Suppressor macrophage treated with lipopolysaccharide for 4 hours (primary cell): ENCODE measurements at regions not wholly inside any gene's neighbourhood (a gene's known extent, or its start where the extent isn't known, plus 50 kb on each side); places are given as distances from the start of the nearest gene placed in this dataset.
A peak's percentile ranks its signal among the peaks of the same experiment; 100 is the strongest.
"Not testable (repeated sequence)": the region's sequence is repeated elsewhere in the genome, so short reads cannot be mapped to it uniquely, and the experiment has no call there.

ENCODE experiments used
- DNase-seq: peaks from one replicate; pipeline ENCODE4 v3.0.0-alpha.2; 2020

- DNase-seq: no peak
Observed at GRCh38 chr4:176584031-176584606, 208.6 kb downstream of the VEGFC start.

GRCh38 chr4:176587920-176588319 is 204.8 kb downstream of the VEGFC start:
- DNase-seq: no peak

DNA sequence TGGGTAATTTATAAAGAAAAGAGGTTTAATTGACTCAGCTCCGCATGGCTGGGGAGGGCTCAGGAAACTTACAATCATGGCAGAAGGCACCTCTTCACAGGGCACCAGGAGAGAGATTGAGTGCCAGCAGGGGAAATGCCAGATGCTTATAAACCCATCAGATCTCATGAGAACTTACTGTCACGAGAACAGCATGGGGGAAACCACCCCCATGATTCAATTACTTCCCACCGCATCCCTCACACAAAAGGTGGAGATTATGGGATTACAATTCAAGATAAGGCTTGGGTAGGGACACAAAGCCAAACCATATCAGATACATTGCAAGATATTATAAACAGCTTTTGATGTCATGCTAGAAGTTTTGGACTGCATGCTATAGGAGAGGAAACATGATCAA is 204.3 kb downstream of the VEGFC start:
- no peak for DNase-seq

GRCh38 chr4:176592976-176593670 is 199.6 kb downstream of the VEGFC start:
- no peak for DNase-seq

DNA sequence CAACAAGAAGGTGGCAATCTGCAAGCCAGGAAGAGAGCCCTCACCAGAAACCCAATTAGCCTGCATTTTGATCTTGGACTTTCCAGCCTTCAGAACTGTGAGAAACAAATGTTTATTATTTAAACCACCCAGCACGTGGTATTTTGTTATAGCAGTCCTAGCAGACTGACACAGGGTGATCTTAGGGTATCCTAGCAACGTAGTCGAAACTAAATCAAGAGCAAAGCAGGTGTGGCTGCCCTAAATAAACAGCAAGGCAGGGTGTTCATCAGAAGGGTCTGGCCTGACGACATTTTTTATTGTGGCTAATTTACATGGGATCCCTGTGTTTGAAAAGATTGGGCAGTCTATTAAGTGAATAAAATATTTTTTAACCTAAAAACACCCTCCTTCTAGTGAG is 198.8 kb downstream of the VEGFC start:
- no peak for DNase-seq

DNA sequence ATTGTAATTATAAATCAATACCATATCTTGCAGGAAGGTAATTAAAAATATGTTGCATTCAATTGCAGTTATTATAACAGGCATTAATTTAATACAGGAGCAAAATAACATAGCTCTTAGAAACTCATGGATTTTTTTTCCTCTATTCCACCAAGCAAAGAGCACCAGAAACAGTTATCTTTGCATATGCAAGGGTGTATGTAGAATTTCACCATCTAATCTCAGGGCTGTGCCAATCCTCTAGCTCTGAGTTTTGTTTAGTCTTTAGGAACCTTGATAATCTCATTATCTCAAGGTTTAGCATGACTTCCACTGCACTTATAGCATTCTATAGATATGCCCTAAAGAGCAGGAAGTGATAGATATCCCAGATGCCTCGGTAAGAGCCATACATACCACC is 197.5 kb downstream of the VEGFC start:
- DNase-seq: no peak

DNA sequence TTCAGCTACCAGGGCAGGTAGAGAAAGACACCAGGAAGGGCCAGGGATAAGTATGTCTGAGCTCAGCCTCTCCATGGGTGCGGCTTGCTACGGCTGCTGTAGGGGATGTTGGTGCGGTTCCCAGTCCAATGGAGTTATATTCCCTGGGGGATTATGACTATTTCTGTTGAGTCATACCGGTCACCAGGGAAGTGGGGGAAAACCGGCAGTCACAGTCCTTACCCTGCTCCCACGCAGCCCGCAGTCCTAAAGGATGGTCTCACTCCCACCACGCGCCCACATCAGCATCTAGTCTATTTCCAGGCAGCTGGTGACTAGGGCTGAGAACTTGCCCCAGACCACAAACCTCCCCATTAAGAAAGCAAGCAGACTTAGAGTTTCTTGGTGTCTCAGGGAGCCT is 191.6 kb downstream of the VEGFC start:
- DNase-seq: no peak

GRCh38 chr4:176607807-176608206 is 184.9 kb downstream of the VEGFC start:
- no peak for DNase-seq

DNA sequence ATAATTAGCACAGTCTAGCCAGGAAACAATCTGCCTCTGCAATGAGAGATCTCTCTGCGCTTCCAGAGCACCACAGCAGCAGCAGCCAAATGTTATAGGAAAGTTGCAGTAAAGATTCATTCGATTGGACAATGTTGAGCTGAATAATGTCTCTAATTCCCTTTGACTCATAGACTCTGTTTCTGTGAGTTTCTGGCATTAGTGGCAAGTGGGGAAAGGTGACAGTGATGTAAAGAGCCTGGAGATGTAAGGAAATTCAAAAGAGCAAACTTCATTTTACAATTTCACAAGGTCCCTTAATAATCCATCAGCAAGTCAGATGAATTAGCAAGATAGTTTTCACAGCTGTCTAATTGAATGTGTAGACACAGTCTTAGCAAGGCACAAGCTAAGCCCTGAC is 184.4 kb downstream of the VEGFC start:
- DNase-seq: no peak

DNA sequence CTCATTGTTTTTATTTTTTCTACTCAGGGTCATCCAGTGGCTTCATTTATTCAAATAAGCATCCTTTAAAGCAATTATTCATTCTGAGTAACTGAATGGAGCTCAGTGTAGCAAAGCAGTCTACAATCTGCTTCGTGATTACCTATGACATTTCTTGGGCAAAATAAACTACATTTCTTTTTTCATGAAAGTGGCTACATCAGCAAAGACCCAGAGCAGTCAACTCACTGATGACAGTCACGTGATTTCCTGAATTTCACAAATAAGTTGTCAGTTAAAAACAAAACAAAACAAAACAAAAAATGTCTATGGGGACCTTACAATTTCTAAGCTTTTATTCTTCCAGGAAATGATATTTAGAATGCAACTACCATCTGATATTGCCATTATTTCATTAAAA is 182.1 kb downstream of the VEGFC start:
- DNase-seq: no peak

DNA sequence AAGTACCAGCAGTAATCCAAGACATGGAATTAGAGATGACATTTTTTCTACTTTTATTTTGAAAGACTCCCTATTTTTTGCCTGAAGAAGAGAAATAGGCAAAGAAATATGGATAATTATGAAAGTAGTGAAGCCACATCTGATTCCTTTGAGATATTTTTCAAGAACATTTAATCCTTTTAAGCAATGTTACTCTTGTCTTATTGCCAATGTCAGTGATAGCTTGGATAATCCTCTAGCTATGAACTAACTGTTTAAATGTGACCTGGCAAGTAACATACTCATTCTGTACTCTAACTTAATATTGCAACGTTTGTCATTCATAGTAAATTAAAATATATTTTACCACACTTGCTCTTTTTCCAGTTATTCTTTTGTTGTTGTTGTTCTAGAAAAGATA is 181.3 kb downstream of the VEGFC start:
- no peak for DNase-seq

DNA sequence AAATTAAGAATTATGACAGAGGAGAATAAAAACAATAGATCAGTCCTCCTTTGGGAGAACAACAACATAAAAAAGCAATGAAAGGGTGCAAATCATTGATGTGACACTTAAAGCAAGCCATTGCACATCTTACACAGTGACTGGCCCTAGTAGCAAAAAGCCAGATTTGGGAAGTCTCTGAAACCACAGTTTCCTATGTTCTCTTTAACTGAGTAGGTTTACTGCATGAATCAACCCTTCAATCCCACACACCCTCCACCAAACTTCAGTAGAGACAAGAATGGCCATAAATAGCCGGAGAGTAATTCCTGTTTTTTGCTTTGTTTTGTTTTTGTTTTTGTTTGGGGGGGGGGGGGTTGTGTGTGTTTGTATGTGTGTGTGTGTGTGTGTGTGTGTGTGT is 180.8 kb downstream of the VEGFC start:
- peak; percentile 5 for DNase-seq

DNA sequence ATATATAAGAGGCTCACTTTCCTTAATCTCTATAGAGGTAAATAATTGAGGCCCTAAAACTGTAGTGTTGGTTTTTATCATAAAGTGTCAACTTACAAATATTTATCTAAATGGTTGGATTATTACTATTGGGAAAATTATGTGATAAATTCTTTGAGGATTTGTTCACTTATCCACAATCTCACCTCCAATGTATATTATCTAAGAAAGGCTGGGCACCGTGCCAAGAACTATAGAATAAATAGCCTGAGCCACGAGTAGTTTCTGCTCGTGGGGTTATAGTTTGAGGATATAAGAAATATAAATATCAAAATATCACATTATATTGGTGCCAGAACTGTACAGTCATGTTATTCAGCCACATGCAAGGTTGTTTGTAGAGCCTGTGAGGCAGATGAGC is 177.9 kb downstream of the VEGFC start:
- no peak for DNase-seq

DNA sequence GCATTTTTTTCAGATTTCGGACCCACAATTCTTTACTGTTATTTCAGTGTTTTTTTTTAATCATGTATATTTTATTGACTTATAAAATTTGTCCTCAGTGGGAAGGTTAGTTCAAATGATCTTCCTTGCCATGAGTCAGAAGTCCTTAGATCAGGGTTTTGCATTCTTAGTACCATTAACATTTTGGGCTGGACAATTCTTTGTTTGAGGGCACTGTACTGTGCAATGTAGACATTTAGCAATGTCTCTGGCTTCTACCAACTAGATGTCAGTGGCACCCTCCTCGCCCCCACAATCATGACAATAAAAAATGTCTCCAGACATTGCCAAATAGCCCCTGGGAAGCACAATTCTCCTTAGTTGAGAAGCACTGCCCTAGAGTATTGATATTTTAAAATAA is 176.6 kb downstream of the VEGFC start:
- no peak for DNase-seq

- DNase-seq: no peak
Observed at GRCh38 chr4:176618138-176618537, 174.6 kb downstream of the VEGFC start.

DNA sequence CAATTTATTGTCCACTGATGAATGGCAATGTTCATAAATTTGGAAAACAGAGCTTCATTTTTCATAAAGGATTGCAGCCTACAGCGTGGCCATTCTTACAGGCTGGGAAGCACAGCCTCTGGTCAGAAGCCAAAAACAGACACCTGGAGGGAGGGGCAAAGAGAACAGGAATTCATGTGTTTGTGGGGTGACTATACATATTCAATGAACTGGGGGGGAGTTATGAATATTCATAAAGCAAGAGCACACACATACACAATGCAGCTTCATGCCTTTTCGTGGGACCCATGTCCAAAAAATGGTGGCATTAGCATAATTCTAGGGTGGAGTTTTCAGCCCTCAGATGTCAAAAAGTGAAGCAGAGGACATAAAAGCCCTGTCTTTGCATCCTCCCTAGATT is 173.3 kb downstream of the VEGFC start:
- DNase-seq: no peak

DNA sequence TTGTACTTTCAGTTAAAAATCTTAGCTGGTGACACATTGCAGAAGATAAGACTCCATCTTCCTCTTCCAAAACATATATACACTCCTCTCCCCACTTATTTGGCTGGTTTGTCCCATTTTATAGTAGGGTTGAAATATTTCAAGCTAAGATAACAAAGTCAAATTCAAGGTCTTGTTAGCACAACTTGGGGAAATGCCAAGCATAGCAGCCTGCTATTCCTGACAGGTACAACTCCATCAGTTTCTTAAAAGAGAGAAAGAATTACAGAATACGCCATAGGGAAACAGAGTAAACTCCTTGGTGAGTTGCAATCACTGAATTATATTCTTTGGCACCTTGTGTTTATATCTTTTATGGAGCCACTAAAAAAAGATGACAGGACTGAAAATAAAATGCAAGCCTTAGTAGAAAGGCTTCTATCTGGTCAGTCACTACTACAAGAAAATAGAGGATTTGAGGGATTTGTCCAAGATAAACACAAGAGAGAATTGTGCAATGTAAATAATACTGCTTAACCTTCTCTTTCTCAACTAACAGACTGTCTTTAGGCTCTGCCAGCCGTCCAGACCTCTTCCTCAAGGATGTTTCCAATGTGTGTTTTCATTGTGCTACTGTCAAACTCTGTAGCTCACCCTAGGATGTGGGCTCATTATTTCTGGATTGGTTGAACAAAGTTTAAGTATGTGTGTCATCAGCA is 170.3 kb downstream of the VEGFC start:
- DNase-seq: no peak

DNA sequence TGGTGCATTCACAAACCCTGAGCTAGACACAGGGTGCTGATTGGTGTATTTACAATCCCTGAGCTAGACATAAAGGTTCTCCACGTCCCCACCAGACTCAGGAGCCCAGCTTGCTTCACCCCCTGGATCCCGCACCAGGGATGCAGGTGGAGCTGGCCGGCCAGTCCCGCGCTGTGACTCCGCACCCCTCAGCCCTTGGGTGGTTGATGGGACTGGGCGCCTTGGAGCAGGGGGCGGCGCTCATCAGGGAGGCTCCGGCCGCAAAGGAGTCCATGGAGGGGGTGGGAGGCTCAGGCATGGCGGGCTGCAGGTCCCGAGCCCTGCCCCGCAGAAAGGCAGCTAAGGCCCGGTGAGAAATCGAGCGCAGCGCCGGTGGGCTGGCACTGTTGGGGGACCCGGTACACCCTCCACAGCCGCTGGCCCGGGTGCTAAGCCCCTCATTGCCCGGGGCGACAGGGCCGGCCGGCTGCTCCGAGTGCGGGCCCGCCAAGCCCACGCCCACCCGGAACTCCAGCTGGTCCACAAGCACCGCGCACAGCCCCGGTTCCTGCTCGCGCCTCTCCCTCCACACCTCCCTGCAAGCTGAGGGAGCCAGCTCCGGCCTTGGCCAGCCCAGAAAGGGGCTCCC is 167.6 kb downstream of the VEGFC start:
- not testable (repeated sequence) for DNase-seq

DNA sequence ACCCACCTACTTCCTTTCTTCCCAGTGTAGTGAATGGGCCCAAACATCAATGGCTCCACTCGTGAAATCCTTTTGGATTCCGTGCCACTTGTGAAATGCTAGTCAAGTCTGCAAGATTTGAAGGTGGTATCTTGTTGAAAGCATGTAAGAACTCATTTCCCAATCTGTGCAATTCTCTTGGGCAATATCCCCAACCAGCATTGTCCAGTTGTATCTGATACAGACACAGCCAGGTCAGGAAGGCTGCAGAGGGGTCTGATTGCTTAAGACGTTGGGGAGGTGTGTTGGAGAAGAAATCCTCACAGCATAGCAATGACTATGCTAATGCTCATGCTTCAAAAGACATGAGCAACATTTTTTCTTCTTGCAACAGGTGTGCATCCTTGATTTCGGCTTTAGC is 164.8 kb downstream of the VEGFC start:
- no peak for DNase-seq

DNA sequence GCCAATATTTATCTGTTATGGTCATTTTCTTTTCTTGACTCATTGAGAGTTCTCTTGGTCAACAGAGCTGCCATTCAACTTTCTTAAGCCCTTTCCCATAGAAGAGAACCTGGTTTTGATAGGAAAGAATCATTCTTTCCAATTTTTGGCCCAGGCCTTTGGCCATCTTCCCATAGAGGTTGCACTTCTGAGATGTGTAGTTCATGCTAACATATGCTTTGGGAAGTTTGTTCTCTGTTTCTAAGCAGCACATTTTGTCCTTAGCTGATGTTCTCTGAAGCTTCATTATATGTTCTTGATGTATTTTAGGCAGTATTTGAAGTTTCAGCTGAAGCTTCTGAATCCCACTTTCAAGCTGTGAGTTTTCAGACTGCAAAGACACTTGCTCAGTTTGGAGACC is 161.1 kb downstream of the VEGFC start:
- no peak for DNase-seq
